Erythroblast (primary cell): ENCODE measurements at regions not wholly inside any gene's neighbourhood (a gene's known extent, or its start where the extent isn't known, plus 50 kb on each side); places are given as distances from the start of the nearest gene placed in this dataset.
"Not testable (repeated sequence)": the region's sequence is repeated elsewhere in the genome, so short reads cannot be mapped to it uniquely, and the experiment has no call there.

Source experiments
- GATA1 ChIP-seq: IDR thresholded peaks from 2 replicates; pipeline ENCODE4 v1.6.1; 2011; ENCODE audit warnings: low read depth, mild to moderate bottlenecking, control low read depth, low read length, moderate library complexity
- POLR2A ChIP-seq: IDR thresholded peaks from 2 replicates; pipeline ENCODE4 v1.6.1; 2011; ENCODE audit warnings: mild to moderate bottlenecking, low read length

- not testable (repeated sequence) for TF ChIP-seq POLR2A, GATA1
Measured at GRCh38 chr4:170347191-170347590, 257.4 kb upstream of the AADAT start.
